ENCODE measurements at regions not wholly inside any gene's neighbourhood (a gene's known extent, or its start where the extent isn't known, plus 50 kb on each side); places are given as distances from the start of the nearest gene placed in this dataset.

DNA sequence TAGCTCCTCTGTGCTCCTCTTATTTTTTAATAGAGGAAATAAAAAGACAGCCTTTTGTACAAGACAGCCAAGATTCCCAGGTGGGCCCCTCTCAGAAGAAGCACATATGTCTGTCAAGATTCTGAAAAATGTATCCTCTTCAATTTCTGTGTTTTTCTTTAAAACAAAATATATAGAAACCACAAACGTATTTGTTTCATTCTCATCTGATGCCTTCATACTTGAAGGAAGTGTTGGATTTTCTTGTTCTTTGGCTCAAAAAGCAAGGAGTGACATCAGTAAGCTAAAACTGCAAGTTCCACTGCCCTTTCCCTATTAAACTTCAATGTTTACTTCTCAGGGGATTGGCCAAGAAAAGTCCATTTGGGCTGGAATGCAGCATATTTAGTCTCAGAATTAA is 193.8 kb upstream of the OSR1 start:
- no peak overlapping the region for H3K4me3 ChIP-seq (ENCODE audit: low read depth, low read length)
- TF ChIP-seq CTCF (IDR thresholded peaks at IDR 0.05; ENCODE audit: insufficient read depth, low read length) = no peak
- DNase-seq (ENCODE audit: low read depth) = no peak

- TF ChIP-seq CTCF (IDR thresholded peaks at IDR 0.05; ENCODE audit: insufficient read depth, low read length) = no peak
- DNase-seq (ENCODE audit: low read depth) = no peak
- no peak overlapping the region for H3K4me3 ChIP-seq (ENCODE audit: low read depth, low read length)
These were observed 192.3 kb upstream of the OSR1 start for GRCh38 chr2:19550750-19551149.

- H3K4me3 ChIP-seq (ENCODE audit: low read depth, low read length) = no peak overlapping the region
- DNase-seq (ENCODE audit: low read depth) = no peak
- TF ChIP-seq CTCF (IDR thresholded peaks at IDR 0.05; ENCODE audit: insufficient read depth, low read length) = no peak
These were observed 191.4 kb upstream of the OSR1 start for GRCh38 chr2:19549821-19550220.

DNA sequence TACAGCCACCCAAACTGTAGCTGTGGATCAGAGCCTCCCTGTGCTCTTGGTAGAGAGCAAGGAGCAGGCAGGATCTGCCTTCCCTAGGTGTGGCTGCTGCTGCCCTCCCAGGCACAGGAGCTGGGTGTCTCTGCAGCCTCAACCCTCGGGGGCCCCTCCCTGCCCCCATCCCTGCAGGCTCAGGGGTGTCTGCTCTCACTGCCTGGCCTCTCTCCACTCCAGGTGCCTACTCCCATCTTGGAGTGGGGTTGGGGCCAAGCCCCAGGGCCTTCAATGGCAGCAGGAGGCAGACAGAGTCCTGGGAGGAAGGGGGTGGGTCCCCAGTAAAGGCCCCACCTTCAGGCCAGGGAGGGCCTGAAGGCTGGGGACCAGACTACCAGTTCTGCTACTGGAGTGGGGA is 189.7 kb upstream of the OSR1 start:
- H3K4me3 ChIP-seq (ENCODE audit: low read depth, low read length) = no peak overlapping the region
- no peak for TF ChIP-seq CTCF (IDR thresholded peaks at IDR 0.05; ENCODE audit: insufficient read depth, low read length)
- DNase-seq (ENCODE audit: low read depth) = no peak

- DNase-seq (ENCODE audit: low read depth) = no peak
- no peak for TF ChIP-seq CTCF (IDR thresholded peaks at IDR 0.05; ENCODE audit: insufficient read depth, low read length)
- H3K4me3 ChIP-seq (ENCODE audit: low read depth, low read length) = no peak overlapping the region
These were observed 188.9 kb upstream of the OSR1 start for GRCh38 chr2:19547321-19547720.

DNA sequence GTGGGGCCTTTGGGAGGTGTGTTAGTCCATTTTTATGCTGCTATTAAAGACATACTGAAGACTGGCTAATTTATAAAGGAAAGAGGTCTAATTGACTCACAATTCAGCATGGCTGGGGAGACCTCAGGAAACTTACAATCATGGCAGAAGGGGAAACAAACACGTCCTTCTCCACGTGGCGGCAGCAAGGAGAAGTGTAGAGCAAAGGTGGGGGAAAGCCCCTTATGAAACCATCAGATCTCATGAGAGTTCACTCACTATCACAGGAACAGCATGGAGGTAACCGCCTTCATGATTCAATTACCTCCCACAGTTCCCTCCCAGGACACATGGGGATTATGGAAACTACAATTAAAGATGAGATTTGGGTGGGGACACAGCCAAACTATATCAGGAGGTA is 187.1 kb upstream of the OSR1 start:
- H3K4me3 ChIP-seq (ENCODE audit: low read depth, low read length) = no peak overlapping the region
- no peak for TF ChIP-seq CTCF (IDR thresholded peaks at IDR 0.05; ENCODE audit: insufficient read depth, low read length)
- DNase-seq (ENCODE audit: low read depth) = no peak

- peak; percentile 61 for DNase-seq (ENCODE audit: low read depth)
These were observed 185.4 kb upstream of the OSR1 start for GRCh38 chr2:19543663-19544383.

More at GRCh38 chr2:19543663-19544383, 185.4 kb upstream of the OSR1 start:
- H3K4me3 ChIP-seq (ENCODE audit: low read depth, low read length) = no peak overlapping the region
- TF ChIP-seq CTCF (IDR thresholded peaks at IDR 0.05; ENCODE audit: insufficient read depth, low read length) = no peak

All from fibroblast of the aortic adventitia (primary cell).